Prostate gland (tissue), 2 donors: ENCODE measurements at regions not wholly inside any gene's neighbourhood (a gene's known extent, or its start where the extent isn't known, plus 50 kb on each side); places are given as distances from the start of the nearest gene placed in this dataset.

ENCODE experiments used
- POLR2A ChIP-seq: fragments of 450-650 bp; IDR thresholded peaks from one replicate; pipeline ENCODE4 v1.6.1; 2016; ENCODE audit warnings: antibody characterized with exemption, mild to moderate bottlenecking
- POLR2AphosphoS5 ChIP-seq: sonication (generic); formaldehyde crosslinking; IDR thresholded peaks from one replicate; pipeline ENCODE4 v1.6.1; 2017; ENCODE audit warnings: antibody characterized with exemption
- TF ChIP-seq, protein P1 (sequence below), 4 experiments: fragments of 200-600 bp in 2 of 4; fragments of 450-650 bp in 2 of 4; sonication (generic) in 2 of 4; IDR thresholded peaks; 1 replicate in 3 of 4; 2 replicates in 1 of 4; pipeline ENCODE4 v1.5.1; 2016 to 2019; ENCODE audit warnings: antibody characterized with exemption in 4 of 4, mild to moderate bottlenecking in 2 of 4, moderate library complexity in 2 of 4

GRCh38 chr7:80971225-80971624 is 52.4 kb upstream of the SEMA3C start:
- TF ChIP-seq, protein P1, sequence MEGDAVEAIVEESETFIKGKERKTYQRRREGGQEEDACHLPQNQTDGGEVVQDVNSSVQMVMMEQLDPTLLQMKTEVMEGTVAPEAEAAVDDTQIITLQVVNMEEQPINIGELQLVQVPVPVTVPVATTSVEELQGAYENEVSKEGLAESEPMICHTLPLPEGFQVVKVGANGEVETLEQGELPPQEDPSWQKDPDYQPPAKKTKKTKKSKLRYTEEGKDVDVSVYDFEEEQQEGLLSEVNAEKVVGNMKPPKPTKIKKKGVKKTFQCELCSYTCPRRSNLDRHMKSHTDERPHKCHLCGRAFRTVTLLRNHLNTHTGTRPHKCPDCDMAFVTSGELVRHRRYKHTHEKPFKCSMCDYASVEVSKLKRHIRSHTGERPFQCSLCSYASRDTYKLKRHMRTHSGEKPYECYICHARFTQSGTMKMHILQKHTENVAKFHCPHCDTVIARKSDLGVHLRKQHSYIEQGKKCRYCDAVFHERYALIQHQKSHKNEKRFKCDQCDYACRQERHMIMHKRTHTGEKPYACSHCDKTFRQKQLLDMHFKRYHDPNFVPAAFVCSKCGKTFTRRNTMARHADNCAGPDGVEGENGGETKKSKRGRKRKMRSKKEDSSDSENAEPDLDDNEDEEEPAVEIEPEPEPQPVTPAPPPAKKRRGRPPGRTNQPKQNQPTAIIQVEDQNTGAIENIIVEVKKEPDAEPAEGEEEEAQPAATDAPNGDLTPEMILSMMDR (IDR thresholded peaks at IDR 0.05), result no peak
- TF ChIP-seq POLR2A, result no peak
- no peak for TF ChIP-seq POLR2AphosphoS5
